Glutamatergic neuron (in vitro differentiated cells): ENCODE measurements at regions not wholly inside any gene's neighbourhood (a gene's known extent, or its start where the extent isn't known, plus 50 kb on each side); places are given as distances from the start of the nearest gene placed in this dataset.
"Not testable (repeated sequence)": the region's sequence is repeated elsewhere in the genome, so short reads cannot be mapped to it uniquely, and the experiment has no call there.

ENCODE experiments used
- DNase-seq: peaks from one replicate; pipeline ENCODE4 v3.0.0; 2022
- H3K27ac Mint-ChIP-seq: one replicate; pipeline ENCODE4 v1.8.0; 2020; ENCODE audit warnings: mild to moderate bottlenecking, mixed read lengths, inconsistent platforms; ENCODE audit not compliant: unreplicated experiment
- H3K27me3 Mint-ChIP-seq: one replicate; pipeline ENCODE4 v1.8.0; 2020; ENCODE audit warnings: mild to moderate bottlenecking, moderate library complexity, mixed read lengths, inconsistent platforms; ENCODE audit not compliant: unreplicated experiment
- H3K36me3 Mint-ChIP-seq: one replicate; pipeline ENCODE4 v1.8.0; 2020; ENCODE audit warnings: mild to moderate bottlenecking, mixed read lengths, inconsistent platforms; ENCODE audit not compliant: unreplicated experiment
- H3K4me1 Mint-ChIP-seq: one replicate; pipeline ENCODE4 v1.8.0; 2020; ENCODE audit warnings: mild to moderate bottlenecking, low read depth, mixed read lengths, inconsistent platforms; ENCODE audit not compliant: unreplicated experiment
- H3K4me3 Mint-ChIP-seq: one replicate; pipeline ENCODE4 v1.8.0; 2020; ENCODE audit warnings: mild to moderate bottlenecking, mixed read lengths, inconsistent platforms; ENCODE audit not compliant: unreplicated experiment
- H3K9me3 Mint-ChIP-seq: one replicate; pipeline ENCODE4 v1.8.0; 2020; ENCODE audit warnings: mild to moderate bottlenecking, moderate library complexity, mixed read lengths, inconsistent platforms; ENCODE audit not compliant: unreplicated experiment
- CTCF ChIP-seq: fragments of 200-600 bp; sonication (generic); IDR thresholded peaks from one replicate; pipeline ENCODE4 v1.5.0; 2021; ENCODE audit not compliant: partially characterized antibody, unreplicated experiment

GRCh38 chr2:35199298-35199697 is 1156.3 kb upstream of the CRIM1 start:
- no peak overlapping the region for H3K27ac Mint-ChIP-seq
- H3K4me1 Mint-ChIP-seq: no peaks in the 10 kb centered on the region
- H3K4me3 Mint-ChIP-seq: no peak overlapping the region
- TF ChIP-seq CTCF: no peak
- H3K36me3 Mint-ChIP-seq: no peaks in the 10 kb centered on the region
- no peaks in the 10 kb centered on the region for H3K27me3 Mint-ChIP-seq
- DNase-seq: no peak
- H3K9me3 Mint-ChIP-seq: peaks cover 3% of the 10 kb centered on the region

- DNase-seq: no peak
- TF ChIP-seq CTCF: no peak
- H3K36me3 Mint-ChIP-seq: no peaks in the 10 kb centered on the region
Observed at GRCh38 chr2:35185861-35186412, 1169.6 kb upstream of the CRIM1 start.

GRCh38 chr2:35184471-35184870 is 1171.1 kb upstream of the CRIM1 start:
- Mint-ChIP-seq H3K27ac (no peak overlapping the region), H3K4me1 (no peaks in the 10 kb centered on the region)

More at GRCh38 chr2:35185861-35186412, 1169.6 kb upstream of the CRIM1 start:
- Mint-ChIP-seq H3K4me3 (no peak overlapping the region), H3K4me1 (no peaks in the 10 kb centered on the region), H3K27me3 (no peaks in the 10 kb centered on the region), H3K27ac (no peak overlapping the region), H3K9me3 (no peaks in the 10 kb centered on the region)

GRCh38 chr2:35176726-35177125 is 1178.9 kb upstream of the CRIM1 start:
- H3K36me3 Mint-ChIP-seq, H3K9me3 Mint-ChIP-seq, H3K27me3 Mint-ChIP-seq, H3K4me3 Mint-ChIP-seq, H3K27ac Mint-ChIP-seq, DNase-seq, H3K4me1 Mint-ChIP-seq: not testable (repeated sequence)

More at GRCh38 chr2:35184471-35184870, 1171.1 kb upstream of the CRIM1 start:
- no peak for TF ChIP-seq CTCF
- no peaks in the 10 kb centered on the region for H3K36me3 Mint-ChIP-seq
- no peaks in the 10 kb centered on the region for H3K27me3 Mint-ChIP-seq
- no peak overlapping the region for H3K4me3 Mint-ChIP-seq
- H3K9me3 Mint-ChIP-seq: no peaks in the 10 kb centered on the region
- no peak for DNase-seq

GRCh38 chr2:35174845-35175244 is 1180.7 kb upstream of the CRIM1 start:
- DNase-seq: no peak
- Mint-ChIP-seq H3K27ac (no peak overlapping the region), H3K27me3 (no peaks in the 10 kb centered on the region), H3K4me3 (no peak overlapping the region), H3K9me3 (no peaks in the 10 kb centered on the region), H3K4me1 (no peaks in the 10 kb centered on the region), H3K36me3 (no peaks in the 10 kb centered on the region)
- no peak for TF ChIP-seq CTCF
